Superior temporal gyrus (tissue), 1 donor: ENCODE measurements at regions not wholly inside any gene's neighbourhood (a gene's known extent, or its start where the extent isn't known, plus 50 kb on each side); places are given as distances from the start of the nearest gene placed in this dataset.

Experiments
- DNase-seq: peaks from one replicate; pipeline ENCODE4 v3.0.0-alpha.2; 2016; ENCODE audit errors: extremely low spot score

DNA sequence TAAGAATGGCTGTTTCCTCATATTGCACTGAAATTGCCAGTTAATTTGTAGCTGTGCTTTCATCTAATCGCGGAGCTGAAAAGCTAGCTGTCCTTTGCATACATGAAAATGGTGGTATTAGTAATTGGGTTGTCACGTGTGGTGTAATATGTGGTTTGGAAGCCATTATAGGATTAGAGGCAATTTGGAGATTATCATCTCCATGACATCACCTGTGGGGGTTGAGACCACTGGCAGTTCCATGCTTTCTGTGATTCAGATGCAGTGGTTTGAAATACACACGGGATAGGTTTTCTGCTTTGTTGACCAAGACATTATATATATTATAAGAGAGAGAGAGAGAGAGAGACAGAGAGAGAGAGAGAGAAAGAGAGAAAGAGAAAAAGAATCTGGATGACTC lies 180.8 kb downstream of the RAB11FIP2 start:
- no peak for DNase-seq

DNA sequence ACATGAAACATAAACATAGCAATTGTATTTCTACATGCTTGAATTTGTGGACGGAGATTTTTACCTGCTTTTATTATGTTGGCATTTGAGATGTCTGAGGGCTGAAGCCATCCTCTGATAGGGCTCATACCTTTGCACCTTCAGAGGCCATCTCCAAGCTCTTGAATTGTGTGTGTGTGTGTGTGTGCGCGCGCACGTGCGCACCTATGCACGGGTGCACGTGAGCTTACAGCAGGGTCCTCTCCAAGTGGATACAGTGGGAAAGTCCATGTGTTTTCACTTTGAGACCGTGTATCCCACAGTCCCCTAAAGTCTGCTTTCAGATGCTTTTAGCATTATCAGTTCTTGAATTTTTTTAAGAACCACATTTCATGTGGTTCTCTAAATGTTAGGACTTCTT lies 178.6 kb downstream of the RAB11FIP2 start:
- no peak for DNase-seq

DNA sequence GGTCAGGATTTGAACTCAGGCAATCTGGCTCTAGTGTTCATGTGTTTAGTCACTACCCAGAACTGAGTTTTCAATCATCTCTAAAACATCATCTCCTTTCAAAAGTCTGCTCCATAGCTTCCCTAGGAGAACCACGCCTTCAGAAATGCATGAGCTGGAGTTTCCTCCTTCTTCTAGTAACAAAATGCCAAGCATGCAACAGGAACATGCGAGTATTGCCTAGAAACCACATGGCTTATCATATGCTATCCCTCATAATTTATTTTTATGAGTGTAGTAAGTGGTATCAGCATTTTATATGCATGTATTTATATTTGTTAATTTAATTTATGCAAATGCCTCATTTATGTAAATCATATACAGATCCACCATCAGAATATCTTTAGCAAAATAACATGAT lies 170.9 kb downstream of the RAB11FIP2 start:
- no peak for DNase-seq

DNA sequence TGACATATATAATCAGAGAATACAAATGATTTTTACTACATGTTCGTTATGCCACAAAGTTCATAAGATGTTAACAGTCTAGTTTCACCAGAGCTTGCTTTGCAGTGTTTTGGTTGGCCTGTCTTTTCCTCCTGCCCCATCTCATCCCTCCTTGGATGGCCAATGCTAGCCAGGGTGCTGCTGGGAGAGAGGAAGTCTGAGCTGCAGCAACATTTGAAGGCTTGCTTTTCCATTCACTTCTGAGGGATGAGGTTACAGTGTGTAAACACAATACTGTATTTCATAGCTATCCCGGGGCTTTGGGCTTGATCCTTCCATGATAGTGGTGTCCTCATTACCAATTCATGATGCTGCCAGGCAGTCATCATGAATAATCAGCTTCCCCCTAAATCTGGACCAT lies 170.5 kb downstream of the RAB11FIP2 start:
- no peak for DNase-seq

DNA sequence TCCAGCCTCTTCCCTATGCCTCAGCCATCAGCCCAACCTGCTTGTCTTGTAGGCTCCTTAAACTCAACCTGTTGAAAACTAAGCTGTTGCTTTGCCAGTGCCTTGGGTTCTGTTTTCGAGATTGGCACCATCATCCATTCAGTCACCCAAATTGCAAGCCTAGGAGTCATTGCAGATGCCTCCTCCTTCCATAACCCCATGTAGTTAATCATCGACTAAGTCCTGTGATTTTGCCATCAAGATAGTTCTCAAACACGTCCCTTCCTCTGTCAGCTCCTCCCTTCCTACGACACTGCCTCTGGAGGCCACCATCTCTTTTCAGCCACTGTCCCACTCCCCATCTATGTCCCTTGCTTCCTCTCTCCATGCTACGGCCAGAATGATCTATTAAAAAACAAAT lies 168.1 kb downstream of the RAB11FIP2 start:
- DNase-seq = no peak

DNA sequence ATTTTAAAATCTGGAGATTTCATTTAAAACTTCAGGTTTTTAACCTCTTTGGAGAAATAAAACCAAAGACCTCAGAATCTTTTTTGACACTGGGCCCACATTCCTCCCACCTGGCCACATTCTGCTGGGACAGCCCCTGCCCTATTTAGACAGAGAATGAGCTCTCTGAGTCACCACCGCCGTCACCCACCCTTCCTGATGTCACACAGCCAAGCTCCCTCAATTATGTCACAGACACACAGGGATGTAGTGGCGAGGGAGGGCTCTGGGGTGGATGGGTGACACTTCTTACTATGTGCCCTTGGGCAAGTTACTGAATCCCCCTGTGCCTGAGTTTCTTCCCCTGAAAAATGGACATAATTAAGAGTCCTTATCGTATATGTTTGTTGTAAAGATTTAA lies 162.6 kb downstream of the RAB11FIP2 start:
- DNase-seq = no peak

DNA sequence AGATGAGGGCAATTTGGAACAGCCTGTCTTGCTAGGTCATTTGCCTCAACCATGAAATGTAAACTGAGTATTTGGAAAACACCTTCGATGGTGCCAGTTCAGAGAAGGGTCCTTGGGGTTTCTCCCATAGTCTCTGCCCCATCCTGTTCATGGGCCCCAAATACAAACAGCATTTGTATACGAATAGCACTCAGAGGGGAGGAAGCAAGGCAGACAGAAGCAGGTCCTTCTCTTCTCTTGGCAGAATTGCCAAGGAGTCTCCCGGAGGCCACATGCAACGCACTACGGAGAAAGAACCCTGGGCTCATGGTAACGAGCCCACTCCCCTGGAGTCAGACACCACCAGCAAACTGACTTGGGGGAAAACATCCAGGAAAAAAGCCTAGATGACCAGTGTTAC lies 162.1 kb downstream of the RAB11FIP2 start:
- no peak for DNase-seq

DNA sequence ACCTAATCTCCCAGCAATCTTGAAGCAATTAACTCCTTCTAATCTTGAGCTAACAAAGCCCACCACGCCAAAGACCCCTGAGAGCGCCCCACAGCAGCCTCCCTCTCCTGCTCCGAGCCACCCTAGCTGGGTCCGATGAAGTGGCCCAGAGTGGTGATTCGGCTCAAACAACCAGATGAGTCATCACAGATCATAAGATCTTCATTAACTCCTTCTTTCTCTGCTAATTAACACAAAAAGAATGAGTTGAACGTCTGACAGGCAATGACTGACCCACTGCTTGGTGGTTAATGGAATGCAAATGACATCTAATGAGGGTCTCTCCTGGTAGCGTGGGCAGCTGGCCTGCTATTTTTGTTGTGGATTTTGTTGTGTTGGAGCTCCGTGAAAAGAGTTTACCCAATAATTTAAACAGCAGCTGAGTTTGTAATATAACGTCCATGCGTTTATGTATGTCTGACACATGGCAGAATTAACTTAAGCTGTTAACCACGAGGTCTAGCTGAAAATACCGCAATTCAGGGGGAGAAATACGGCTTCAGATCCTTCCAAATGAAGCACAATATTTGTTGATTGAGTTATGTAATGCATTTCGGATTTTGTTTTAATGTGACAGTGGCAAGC lies 161.4 kb downstream of the RAB11FIP2 start:
- no peak for DNase-seq

DNA sequence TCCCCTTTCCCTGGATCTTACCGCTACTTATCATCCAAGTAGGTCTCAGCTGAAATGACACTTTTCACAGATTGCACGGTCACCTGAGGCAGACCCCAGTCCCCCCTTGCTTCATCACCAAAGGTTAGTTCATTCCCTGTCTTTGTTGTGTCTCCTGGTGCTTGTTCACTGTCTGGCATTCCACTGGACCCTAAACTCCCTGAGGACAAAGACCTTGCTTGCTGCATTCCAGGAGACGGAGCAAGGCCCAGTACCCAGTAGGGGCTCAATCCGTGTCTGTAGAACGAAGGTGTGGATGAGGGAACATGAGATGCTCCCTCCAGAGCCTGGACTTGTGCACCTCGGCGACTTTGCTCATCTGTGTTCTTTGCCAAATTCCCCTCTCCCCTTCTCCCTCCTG lies 160.0 kb downstream of the RAB11FIP2 start:
- no peak for DNase-seq

DNA sequence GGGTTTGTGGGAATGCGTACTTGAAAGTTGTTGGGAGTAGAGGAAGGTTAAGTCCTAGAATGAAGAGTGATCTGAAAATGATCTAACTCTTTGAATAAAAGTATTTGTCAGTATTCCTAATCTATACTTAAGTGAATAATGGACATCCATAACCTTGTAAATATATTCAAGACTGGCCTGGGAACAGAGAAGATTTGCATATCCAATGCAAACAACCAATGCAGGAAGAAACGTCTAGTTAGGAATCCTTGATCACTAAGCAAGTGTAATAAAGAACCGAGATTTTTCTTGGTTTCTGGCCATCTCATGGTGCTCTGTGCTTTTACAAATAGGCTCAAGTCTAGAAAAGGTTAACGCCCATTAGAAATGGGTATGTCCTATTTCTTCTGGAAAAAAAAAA lies 157.1 kb downstream of the RAB11FIP2 start:
- no peak for DNase-seq

DNA sequence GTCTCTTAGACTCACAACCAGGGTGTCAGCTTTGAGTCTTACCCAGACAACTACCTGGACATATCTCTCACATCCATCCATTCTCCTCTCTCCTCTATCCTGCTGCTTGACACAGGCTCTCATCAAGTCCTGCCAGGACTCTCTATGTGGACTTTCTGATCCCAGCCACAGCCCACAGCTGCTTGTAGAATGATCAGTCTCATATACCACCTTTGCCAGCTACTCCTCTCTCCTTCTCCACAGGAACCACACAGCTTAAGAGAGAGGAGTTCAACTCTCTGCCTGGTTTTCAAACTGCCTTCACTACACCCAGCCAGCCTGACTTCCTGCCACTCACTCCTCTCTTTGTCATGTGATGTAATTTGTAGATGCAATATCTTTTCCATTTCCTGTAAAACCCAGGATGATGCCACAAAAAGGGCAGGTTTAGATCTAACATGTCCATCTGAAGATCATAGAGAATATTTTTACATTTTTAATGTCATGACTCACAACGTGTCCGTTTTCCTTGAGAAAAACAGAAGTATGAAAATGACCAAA lies 154.0 kb downstream of the RAB11FIP2 start:
- no peak for DNase-seq

DNA sequence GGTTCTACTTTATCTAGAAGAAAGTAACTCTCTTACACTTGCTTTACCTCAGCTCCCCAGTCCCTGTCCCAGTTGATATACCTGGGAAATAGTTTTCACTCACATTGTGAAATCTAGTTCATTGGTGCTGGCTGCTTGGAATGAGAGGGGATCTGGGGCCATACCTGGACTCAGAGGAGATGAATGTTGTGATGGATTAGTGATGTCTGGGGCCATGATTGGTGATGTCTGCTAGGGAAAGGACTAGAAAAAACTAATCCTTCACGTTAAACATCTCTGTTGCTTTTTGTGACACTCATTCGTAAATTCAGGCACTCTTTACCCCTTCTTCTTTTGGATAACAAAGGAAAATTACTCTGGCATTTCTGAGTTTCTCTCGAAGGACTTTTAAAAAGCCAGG lies 152.4 kb downstream of the RAB11FIP2 start:
- no peak for DNase-seq

DNA sequence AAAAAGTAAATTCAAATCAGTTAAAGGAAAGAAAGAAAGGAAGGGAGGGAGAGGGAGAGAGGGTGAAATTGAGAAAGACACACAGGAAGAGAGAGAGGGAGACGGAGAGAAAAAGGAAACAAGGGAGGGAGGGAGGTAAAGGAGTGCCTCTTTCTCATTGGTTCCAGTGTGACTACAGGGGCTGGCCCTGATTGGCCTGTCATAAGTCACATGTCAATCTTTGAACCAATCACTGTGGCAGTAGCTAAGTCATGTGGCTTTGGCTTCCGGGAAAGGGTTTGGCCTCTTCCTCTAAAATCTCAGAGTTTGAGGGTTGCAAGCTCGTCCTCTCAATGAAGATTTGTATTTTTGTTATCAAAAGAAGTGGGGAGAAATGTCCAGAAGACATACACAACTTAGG lies 150.2 kb downstream of the RAB11FIP2 start:
- no peak for DNase-seq

DNA sequence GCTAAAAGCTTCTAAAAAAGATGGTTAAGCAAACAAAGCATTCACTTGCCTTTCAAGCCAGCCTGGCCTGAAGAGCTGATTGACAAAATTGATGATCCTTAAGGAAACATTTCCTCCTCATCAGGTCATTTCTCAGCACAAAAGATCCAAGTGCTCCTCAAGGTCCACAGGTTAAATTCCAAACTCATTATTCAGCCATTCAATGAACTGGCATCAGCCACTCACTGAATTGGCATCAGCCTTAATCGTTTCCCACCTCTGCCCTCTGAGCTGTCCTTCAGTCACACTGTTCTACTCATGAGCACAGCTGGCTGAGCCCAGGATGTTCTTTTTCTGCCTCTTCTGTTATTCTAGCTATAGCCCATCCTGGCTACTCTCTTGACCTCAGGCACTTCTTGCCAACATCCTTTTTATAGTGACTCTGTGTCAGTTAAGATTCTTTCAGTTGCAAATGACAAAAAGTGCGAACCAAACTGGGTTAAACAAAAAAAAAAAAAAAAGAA lies 147.5 kb downstream of the RAB11FIP2 start:
- DNase-seq = no peak

DNA sequence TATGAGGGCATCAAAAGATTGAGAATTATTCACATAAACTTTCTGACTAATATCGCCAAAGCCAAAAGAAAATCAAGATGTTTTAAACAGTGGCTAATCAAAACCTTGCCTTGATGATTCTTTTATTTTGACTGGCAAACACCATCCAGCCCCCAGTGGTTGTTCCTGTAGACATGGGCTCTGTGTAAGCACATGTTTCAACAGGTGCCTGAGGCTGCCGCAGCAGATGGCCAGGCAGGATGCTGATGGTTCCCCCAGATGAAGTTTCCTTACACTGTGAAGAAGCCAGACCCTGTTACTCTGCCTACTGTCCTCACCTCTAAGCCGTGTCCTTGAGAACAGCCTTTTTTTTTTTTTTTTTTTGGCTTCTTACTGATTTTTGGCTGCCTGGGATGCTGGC lies 146.5 kb downstream of the RAB11FIP2 start:
- no peak for DNase-seq

DNA sequence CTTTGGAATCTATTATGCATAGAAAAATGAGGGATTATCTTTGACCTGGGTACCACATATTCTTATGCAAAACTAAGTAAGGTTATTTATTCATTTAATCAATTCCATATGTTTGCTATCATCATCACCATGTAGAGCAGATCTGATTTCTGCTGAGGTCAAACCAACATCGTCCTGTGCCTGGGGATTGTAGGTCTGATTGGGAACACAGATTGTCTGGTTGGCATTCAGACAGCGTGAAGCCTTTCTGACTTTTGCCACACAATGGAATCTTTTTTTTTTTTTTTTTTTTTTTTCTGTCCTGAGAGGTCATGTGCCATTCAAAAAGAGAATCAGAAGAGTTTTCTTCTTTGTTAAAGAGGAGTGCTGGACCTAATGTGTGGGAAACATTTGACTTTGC lies 142.9 kb downstream of the RAB11FIP2 start:
- DNase-seq = no peak

DNA sequence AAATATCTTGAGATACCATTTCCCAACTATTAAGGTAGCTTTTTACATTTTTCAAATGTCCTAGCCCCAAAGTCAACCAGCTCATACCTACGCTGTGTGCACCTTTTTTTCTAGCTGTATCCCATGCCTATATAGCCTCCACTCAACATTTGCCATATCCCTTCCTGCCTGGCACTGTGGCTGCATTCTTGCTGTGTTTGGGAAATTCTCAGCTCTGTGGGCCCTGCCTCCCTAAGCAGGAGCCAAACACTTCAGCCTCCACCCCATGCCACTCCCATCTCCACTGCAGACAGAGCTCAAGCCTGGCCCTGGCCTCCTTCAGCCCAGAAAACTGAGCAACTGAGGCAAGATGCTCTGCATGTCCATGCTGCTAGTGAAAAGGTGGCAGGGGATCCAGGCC lies 141.3 kb downstream of the RAB11FIP2 start:
- DNase-seq = no peak

DNA sequence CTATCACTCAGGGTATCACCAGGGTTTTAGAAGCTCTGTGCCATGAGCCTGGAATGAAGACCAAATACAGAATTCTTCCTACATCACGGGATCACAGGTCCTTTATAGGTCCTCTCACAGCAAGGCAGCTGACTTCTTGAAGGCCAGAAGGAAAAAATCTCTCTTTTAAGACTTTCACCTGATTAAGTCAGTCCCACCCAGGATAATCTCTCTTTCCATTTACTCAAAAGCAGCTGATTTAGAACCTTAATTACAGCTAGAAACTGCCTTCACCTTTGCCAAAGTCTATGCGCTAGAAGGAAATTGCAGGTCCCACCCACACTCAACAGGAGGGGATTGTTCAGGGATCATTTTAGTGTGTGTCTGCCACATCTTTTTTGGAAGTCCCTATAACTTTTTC lies 135.1 kb downstream of the RAB11FIP2 start:
- no peak for DNase-seq

DNA sequence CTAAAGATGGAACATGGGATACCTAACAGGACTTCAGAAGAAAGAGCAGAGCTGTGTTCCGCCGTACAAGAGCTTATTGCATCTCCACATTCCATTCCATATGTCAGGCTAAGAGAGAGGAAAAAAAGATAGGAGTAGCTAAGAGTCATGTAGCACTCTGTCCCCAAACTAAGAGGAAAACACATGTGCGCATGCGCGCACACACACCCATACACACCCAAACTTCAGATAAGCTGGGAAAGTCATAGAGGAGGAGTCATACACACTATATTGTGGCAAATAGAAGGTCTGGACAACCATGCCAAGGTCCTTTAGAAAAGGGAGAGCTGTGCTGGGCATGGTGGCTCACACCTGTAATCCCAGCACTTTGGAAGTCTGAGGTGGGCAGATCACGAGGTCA lies 132.4 kb downstream of the RAB11FIP2 start:
- DNase-seq = no peak

DNA sequence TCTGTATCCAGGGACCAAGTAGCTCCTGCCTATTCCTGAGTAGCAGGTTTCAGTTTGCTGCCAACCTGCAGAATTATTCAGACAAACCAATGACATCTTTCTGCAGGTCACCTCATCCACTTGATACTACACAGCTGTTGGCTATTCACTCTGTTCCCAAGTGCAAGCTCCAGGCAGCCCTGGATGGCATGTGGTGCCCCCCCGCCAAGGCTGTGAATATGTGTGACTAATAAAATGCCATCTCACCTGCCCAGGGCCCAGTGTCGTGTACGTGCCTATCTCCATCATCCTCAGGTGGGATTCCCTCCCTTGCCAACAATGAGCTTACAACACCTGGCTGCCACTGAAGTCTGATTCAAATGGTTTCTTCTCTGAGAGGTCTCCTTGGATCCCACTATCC lies 125.8 kb downstream of the RAB11FIP2 start:
- DNase-seq = no peak

DNA sequence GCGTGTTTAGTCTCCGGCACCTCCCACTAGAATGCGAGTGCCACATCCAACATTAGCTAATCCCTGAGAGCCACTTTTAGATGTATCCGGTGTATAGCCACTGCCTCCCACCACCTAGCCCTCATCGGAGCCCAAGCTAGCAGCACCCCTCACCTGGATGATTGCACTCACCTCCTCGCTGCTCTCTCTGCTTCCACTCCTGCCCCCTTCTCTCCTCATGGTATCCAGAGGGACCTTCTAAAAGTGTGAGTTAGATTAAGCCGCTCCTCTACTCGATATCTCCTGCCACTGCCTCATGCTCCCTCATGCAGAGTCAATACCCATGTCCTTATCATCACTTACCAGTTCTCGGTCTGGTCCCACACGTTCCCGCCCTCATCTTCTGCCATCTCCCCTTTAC lies 125.3 kb downstream of the RAB11FIP2 start:
- no peak for DNase-seq

DNA sequence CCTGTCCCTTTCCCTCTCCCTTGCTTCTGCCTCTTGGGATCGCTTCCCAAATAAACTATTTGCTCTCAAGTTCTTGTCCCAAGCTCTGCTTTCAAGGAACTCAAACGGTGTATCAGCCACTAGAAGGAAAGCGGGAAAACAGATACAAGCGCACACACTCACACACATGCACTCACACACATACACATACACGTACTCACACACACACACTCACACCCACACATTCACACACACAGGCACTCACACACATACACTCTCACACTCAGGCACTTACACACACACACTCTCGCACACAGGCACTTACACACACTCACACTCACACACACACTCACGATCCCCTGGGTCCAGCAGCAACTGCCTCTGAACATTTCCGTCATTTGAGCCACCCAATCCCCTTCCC lies 121.9 kb downstream of the RAB11FIP2 start:
- no peak for DNase-seq

DNA sequence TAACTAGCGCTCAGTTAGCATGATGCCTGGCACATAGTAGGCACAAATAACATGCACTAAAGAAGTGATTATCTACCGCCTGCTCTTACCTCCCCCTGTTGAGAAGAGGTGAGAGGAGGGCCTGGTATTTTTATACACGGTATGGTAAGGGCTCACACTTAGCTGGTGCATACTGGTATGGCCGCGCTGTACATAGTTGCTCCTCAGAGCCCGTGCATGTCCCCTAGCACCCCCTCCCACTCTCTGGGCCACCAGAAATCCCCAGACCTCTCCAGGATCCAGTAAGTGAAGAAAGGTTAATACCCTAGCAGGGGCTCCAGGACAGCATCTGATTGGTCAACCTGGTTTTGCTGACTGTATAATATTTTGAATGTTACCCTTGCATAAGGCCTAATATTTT lies 121.4 kb downstream of the RAB11FIP2 start:
- DNase-seq = no peak

DNA sequence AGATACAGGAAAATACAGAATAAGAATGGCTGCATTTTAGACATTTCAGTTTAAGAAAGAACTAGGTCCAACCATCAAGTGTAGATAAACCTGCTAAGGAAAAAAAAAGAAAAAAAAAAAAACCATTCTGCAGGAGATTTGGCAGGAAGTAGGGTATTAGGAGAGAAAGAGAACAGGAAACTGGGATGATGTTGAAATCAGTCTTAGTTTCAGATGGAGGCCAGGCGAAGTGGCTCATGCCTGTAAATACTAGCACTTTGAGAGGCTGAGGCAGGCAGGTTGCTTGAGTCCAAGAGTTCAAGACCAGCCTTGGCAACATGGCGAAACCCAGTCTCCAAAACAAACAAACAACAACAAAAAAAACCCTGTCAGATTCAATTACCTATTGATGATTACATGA lies 120.2 kb downstream of the RAB11FIP2 start:
- no peak for DNase-seq
